ENCODE measurements at regions not wholly inside any gene's neighbourhood (a gene's known extent, or its start where the extent isn't known, plus 50 kb on each side); places are given as distances from the start of the nearest gene placed in this dataset.
"Not testable (repeated sequence)": the region's sequence is repeated elsewhere in the genome, so short reads cannot be mapped to it uniquely, and the experiment has no call there.

- DNase-seq: no peak
Measured at GRCh38 chr12:25883026-25883916, 75.2 kb upstream of the RASSF8 start.

DNA sequence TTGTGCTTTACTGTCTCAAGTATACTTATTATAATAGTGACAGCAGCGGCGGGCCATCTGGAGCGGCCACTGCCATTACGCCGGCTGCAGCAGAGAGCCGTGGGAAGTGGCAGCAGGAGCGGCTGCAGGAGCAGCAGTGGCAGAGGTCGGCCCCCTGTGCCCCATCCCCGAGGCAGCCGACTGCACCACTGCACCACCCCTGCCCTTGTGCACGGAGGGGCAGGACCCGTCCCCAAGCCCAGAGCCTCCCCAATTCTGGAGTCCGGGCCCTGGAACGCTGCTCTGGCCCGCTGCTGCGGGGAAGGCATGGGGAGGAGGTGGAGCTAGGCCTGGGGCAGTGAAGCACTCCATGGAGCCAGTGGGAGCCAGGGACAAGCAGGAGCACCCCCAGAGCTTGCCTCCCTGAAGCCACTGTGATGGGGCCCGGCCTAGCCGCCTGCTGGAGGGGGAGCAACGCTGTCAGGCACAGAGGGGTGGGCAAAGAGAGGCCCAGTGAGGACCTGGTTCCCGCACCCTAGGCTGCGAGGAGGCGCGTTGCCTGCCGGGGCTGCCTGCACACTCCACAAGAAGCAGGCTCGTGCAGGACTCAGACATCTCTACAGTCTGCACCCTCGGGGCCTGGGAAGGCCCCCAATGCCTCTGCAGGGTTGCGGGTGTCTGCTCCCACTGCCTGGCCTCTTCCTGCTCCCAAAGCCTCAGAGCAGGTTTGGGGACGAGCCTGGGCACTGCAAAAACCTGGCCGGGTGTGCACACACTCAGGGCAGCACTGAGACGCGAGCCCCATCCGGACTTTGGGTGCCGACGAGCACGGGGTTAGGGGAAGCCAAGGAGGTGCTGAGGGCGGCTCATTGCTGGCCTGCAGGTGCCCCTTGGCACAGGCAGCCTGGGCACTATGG, 74.2 kb upstream of the RASSF8 start:
- no peak for DNase-seq

GRCh38 chr12:25884920-25885234, 73.6 kb upstream of the RASSF8 start:
- no peak for DNase-seq

DNA sequence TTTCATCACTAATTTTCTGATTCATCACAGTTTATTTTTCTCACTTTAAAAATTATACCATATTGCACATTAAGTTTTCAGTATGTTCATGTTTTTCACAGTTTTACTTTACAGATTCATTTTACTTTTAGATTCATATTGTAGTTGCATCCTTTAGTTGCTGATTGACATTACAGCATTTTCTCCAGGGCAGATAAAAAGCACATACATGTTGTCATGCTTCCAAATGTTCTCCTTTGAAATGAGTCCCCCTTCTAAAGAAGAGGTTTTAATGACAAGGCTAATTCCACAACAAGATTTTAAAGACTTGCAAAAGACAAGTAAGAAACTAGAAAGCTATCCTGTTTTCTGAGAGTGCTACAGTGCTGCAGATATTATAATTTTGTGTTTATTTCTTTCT, 72.1 kb upstream of the RASSF8 start:
- DNase-seq: no peak

GRCh38 chr12:25887367-25887766, 71.1 kb upstream of the RASSF8 start:
- DNase-seq: no peak

DNA sequence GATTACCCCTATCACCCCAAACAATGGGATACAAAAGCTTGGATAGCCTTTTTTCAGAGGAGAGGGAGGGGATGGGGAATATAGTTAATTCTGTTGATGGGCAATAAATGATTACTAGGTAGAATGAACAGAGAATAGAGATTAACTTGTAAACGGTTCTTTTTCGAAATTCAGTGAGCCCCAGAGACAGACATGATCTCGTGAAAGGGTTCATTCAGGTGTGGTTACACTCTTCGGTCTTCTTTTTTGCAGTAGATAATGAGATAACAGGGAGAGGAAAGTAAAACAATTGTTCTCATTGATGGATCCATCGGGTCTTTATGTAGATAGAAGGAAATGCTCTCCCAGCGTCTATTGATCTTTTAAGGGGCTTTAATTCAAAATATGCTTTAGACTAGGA, 69.3 kb upstream of the RASSF8 start:
- no peak for DNase-seq

DNA sequence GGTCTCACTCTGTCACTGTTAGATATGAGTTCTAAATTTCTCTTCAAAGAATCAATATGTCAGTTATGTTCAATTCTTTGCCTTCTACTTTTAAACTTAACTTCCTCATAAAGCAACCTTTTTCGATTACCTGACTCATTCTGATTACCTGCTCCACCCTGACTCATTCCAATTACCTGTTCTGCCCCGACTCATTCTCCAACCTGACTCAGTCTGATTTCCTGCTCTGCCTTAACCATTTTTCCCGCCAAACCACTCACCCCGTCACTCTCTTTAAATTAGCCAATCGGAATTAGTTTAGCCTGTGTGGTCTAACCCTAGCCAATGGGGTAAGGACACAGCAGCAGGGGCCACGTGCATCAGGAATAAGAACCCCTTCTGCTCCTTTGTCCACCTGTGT, 67.4 kb upstream of the RASSF8 start:
- DNase-seq: not testable (repeated sequence)

GRCh38 chr12:25894759-25895158, 63.7 kb upstream of the RASSF8 start:
- DNase-seq: no peak

GRCh38 chr12:25896981-25897380, 61.5 kb upstream of the RASSF8 start:
- DNase-seq: no peak

DNA sequence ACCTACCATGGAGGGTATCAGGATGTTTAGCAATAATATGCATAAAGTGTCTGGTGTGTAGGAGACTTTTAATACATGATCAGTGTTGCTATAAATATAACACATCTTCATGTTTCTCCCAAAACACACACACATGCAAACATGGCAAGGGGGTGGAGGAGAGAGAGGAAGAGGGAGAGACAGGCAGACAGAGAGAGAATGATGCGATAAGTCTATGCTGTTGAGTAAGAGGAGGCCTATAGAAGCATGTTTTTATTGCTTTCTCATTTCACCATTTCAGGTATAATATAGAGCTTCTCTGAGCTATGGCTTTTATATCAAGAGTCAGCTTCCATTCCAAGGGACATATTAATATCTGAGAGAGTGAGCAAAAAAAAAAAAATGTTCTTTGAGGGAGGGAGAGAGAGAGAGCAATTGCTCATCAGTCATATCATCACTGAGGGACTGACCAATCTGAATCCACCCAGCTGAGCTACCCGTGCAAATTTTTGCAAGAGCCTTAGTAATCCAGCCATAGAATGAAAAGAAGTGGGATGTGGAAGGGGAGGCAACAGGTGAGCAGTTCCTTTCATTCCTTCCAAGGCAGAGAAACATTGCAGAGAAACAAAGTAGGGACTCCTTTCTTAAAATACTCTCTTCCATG, 54.8 kb upstream of the RASSF8 start:
- peak; percentile 0 to 1 for DNase-seq

DNA sequence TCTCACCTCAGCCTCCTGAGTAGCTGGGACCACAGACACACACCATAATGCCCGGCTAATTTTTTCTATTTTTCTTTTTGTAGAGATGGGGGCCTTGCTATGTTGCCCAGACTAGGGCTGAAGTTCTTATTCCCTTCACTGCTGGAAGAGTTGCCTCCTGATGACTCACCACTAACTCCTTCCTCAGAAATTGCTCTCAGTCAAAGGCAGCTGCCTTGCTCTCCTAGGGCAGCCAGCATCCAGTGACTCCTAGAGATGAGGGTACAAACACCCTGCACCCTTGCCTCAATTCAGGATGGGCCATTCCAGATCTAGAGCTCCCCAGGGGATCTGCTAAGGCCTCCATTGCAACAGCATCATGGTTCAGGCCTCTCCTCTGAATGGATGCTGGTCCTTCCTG, 54.0 kb upstream of the RASSF8 start:
- DNase-seq: no peak

DNA sequence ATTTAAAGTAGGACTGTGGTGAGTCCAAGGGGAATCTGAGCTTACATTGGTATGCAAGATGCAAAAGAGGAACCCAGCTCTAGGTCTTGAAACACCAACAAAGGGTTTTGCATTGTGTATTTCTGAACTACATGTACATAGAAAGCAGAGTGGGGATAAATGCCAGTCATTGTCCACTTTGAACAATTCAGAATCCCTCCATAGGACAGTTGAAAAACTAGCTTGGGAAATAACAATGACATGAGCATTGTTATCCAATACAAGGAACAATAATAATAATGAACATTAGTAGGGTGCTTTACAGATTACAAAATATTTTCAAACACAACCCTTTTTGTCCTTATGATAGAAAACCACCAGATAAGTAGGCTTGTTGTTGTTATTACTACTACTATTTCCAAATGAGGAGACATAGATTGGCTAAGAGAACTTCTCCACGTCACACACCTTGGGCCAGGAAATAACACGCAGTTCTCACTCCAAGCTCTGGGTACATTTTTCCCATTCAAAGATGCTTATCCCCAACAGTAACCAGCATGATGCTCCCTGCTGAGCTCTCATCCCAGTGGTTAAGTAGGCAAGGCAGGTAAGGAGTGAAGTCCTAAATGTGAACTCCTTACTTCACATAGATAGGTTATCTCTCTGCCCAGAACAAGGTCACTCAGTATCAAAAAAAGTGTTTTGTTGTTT, 51.7 kb upstream of the RASSF8 start:
- no peak for DNase-seq

Data from AML-193 (cell line).